SK-N-SH treated with all-trans-retinoic acid at 6 μM for 48 hours (cell line): ENCODE measurements at regions not wholly inside any gene's neighbourhood (a gene's known extent, or its start where the extent isn't known, plus 50 kb on each side); places are given as distances from the start of the nearest gene placed in this dataset.

Source experiments
- ATAC-seq: fragments of 200-7000 bp; cut with Tn5 transposase; 3 replicates; pipeline ENCODE4 v1.9.1; 2020; ENCODE audit warnings: mild to moderate bottlenecking, moderate library complexity
- CSDC2 ChIP-seq: fragments of 250-450 bp; sonication (Bioruptor Pico); IDR thresholded peaks from 2 replicates; pipeline ENCODE4 v1.5.0; 2020; ENCODE audit warnings: mild to moderate bottlenecking, moderate library complexity
- ISL1 ChIP-seq: fragments of 250-450 bp; sonication (Bioruptor Pico); IDR thresholded peaks from 2 replicates; pipeline ENCODE4 v2.1.2; 2022; ENCODE audit warnings: mild to moderate bottlenecking, moderate library complexity
- OSR1 ChIP-seq: fragments of 250-450 bp; sonication (Bioruptor Pico); IDR thresholded peaks from 2 replicates; pipeline ENCODE4 v1.8.0; 2022; ENCODE audit warnings: moderate library complexity, mild to moderate bottlenecking, inconsistent platforms
- RARB ChIP-seq: fragments of 250-450 bp; sonication (Bioruptor Pico); IDR thresholded peaks from 2 replicates; pipeline ENCODE4 v1.8.0; 2021; ENCODE audit warnings: mild to moderate bottlenecking, moderate library complexity
- SNAI2 ChIP-seq: fragments of 250-450 bp; sonication (Bioruptor Pico); IDR thresholded peaks from 2 replicates; pipeline ENCODE4 v1.5.0; 2020; ENCODE audit warnings: mild to moderate bottlenecking, moderate library complexity
- TCF4 ChIP-seq: fragments of 250-450 bp; sonication (Bioruptor Pico); IDR thresholded peaks from 2 replicates; pipeline ENCODE4 v1.8.0; 2021; ENCODE audit warnings: mild to moderate bottlenecking, moderate library complexity, borderline replicate concordance
- TOX ChIP-seq: fragments of 250-450 bp; sonication (Bioruptor Pico); IDR thresholded peaks from 2 replicates; pipeline ENCODE4 v1.8.0; 2021; ENCODE audit warnings: mild to moderate bottlenecking, moderate library complexity, borderline replicate concordance
- TSHZ2 ChIP-seq: fragments of 250-450 bp; sonication (Bioruptor Pico); IDR thresholded peaks from 2 replicates; pipeline ENCODE4 v1.5.0; 2020; ENCODE audit warnings: mild to moderate bottlenecking, moderate library complexity
- ZC3H10 ChIP-seq: fragments of 250-450 bp; sonication (Bioruptor Pico); IDR thresholded peaks from 2 replicates; pipeline ENCODE4 v1.5.1; 2021; ENCODE audit warnings: mild to moderate bottlenecking, moderate library complexity
- ZFP3 ChIP-seq: fragments of 250-450 bp; sonication (Bioruptor Pico); IDR thresholded peaks from 2 replicates; pipeline ENCODE4 v1.5.0; 2020; ENCODE audit warnings: mild to moderate bottlenecking, moderate library complexity
- ZNF565 ChIP-seq: fragments of 450-650 bp; formaldehyde crosslinking; conservative IDR thresholded peaks from 2 replicates; pipeline ENCODE4 v1.5.0; 2020; ENCODE audit warnings: low read depth, mild to moderate bottlenecking, moderate library complexity
- ZNF70 ChIP-seq: fragments of 450-650 bp; formaldehyde crosslinking; IDR thresholded peaks from 2 replicates; pipeline ENCODE4 v1.5.0; 2020; ENCODE audit warnings: mild to moderate bottlenecking, moderate library complexity
- ZNF8 ChIP-seq: fragments of 450-650 bp; formaldehyde crosslinking; IDR thresholded peaks from 2 replicates; pipeline ENCODE4 v1.5.0; 2020; ENCODE audit warnings: mild to moderate bottlenecking, moderate library complexity
- TF ChIP-seq, protein P1 (sequence below): fragments of 250-450 bp; sonication (Bioruptor Pico); IDR thresholded peaks from 2 replicates; pipeline ENCODE4 v1.5.1; 2021; ENCODE audit warnings: mild to moderate bottlenecking, moderate library complexity
- TF ChIP-seq, protein P2 (sequence below): fragments of 250-450 bp; sonication (Bioruptor Pico); IDR thresholded peaks from 2 replicates; pipeline ENCODE4 v1.8.0; 2020; ENCODE audit warnings: mild to moderate bottlenecking, moderate library complexity, borderline replicate concordance

GRCh38 chr3:146839727-146840375 is 234.7 kb upstream of the PLSCR5 start:
- TF ChIP-seq RARB (CRISPR knock-in tag), result no peak
- no peak for TF ChIP-seq ZC3H10 (CRISPR knock-in tag)
- TF ChIP-seq ZNF70 (CRISPR knock-in tag), result no peak
- no peak for TF ChIP-seq CSDC2 (CRISPR knock-in tag)
- no peak for TF ChIP-seq TSHZ2 (CRISPR knock-in tag)
- no peak for TF ChIP-seq TOX
- no peak for TF ChIP-seq SNAI2 (CRISPR knock-in tag)
- TF ChIP-seq ISL1, result no peak
- ATAC-seq, result no peak

GRCh38 chr3:146838221-146838620 is 233.1 kb upstream of the PLSCR5 start:
- TF ChIP-seq TCF4 (CRISPR knock-in tag) (no peak), SNAI2 (CRISPR knock-in tag) (no peak), ZNF8 (no peak), TSHZ2 (CRISPR knock-in tag) (no peak), RARB (CRISPR knock-in tag) (no peak), ZFP3 (CRISPR knock-in tag) (no peak), CSDC2 (CRISPR knock-in tag) (no peak), OSR1 (CRISPR knock-in tag) (no peak), ZNF70 (CRISPR knock-in tag) (no peak), ISL1 (no peak)
- TF ChIP-seq, protein P1, sequence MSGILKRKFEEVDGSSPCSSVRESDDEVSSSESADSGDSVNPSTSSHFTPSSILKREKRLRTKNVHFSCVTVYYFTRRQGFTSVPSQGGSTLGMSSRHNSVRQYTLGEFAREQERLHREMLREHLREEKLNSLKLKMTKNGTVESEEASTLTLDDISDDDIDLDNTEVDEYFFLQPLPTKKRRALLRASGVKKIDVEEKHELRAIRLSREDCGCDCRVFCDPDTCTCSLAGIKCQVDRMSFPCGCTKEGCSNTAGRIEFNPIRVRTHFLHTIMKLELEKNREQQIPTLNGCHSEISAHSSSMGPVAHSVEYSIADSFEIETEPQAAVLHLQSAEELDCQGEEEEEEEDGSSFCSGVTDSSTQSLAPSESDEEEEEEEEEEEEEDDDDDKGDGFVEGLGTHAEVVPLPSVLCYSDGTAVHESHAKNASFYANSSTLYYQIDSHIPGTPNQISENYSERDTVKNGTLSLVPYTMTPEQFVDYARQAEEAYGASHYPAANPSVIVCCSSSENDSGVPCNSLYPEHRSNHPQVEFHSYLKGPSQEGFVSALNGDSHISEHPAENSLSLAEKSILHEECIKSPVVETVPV, result no peak
- TF ChIP-seq, protein P2, sequence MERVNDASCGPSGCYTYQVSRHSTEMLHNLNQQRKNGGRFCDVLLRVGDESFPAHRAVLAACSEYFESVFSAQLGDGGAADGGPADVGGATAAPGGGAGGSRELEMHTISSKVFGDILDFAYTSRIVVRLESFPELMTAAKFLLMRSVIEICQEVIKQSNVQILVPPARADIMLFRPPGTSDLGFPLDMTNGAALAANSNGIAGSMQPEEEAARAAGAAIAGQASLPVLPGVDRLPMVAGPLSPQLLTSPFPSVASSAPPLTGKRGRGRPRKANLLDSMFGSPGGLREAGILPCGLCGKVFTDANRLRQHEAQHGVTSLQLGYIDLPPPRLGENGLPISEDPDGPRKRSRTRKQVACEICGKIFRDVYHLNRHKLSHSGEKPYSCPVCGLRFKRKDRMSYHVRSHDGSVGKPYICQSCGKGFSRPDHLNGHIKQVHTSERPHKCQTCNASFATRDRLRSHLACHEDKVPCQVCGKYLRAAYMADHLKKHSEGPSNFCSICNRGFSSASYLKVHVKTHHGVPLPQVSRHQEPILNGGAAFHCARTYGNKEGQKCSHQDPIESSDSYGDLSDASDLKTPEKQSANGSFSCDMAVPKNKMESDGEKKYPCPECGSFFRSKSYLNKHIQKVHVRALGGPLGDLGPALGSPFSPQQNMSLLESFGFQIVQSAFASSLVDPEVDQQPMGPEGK, result no peak
- ATAC-seq, result no peak

DNA sequence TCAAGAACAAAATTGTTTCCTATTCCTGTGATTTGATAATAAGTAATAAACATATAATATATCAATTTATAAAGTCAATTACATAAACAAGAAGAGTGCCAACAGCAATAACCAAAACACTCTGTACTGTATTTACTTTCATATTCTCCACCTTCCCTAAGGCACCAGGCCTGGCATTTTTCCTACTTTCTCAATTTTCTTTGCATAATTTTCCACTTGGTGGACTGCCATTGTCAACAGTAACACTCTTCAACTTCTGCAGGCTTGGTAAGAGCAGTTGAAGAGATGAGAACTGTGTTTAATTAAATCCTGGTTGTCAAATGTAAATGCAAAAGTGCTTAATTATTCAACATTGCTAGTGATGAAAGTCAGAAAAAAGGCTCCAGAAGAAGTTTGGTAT is 229.8 kb upstream of the PLSCR5 start:
- TF ChIP-seq ZNF8 (no peak), ZNF565 (CRISPR knock-in tag) (no peak), ZC3H10 (CRISPR knock-in tag) (no peak), TSHZ2 (CRISPR knock-in tag) (no peak)
- ATAC-seq, result no peak
